GM23338 (cell line): ENCODE measurements at regions not wholly inside any gene's neighbourhood (a gene's known extent, or its start where the extent isn't known, plus 50 kb on each side); places are given as distances from the start of the nearest gene placed in this dataset.

Experiments
- ATAC-seq: fragments of 200-7000 bp; cut with Tn5 transposase; 3 replicates; pipeline ENCODE4 v1.9.1; 2020
- DNase-seq: peaks from one replicate; pipeline ENCODE4 v3.0.0-alpha.2; 2015; ENCODE audit warnings: low spot score
- H2AFZ ChIP-seq: fragments of 200-600 bp; sonication (generic); 2 replicates; pipeline ENCODE4 v1.8.0; 2016; ENCODE audit warnings: antibody characterized with exemption, mild to moderate bottlenecking, moderate library complexity
- H3F3A ChIP-seq: fragments of 200-600 bp; sonication (generic); replicated peaks from 2 replicates; pipeline ENCODE4 v1.8.0; 2017; ENCODE audit warnings: antibody characterized with exemption, mixed run types, low read depth
- H3K27ac ChIP-seq: fragments of 200-600 bp; sonication (generic); 2 replicates; pipeline ENCODE4 v1.6.1; 2016; ENCODE audit warnings: low read depth
- H3K27me3 ChIP-seq: fragments of 200-600 bp; sonication (generic); 2 replicates; pipeline ENCODE4 v1.8.0; 2016; ENCODE audit warnings: mild to moderate bottlenecking, mixed run types, moderate library complexity; ENCODE audit not compliant: insufficient read depth
- H3K36me3 ChIP-seq: fragments of 200-600 bp; sonication (generic); 2 replicates; pipeline ENCODE4 v1.8.0; 2016; ENCODE audit warnings: mild to moderate bottlenecking; ENCODE audit not compliant: insufficient read depth
- H3K4me1 ChIP-seq: fragments of 200-600 bp; sonication (generic); 2 replicates; pipeline ENCODE4 v1.8.0; 2016; ENCODE audit warnings: mild to moderate bottlenecking, moderate library complexity; ENCODE audit not compliant: insufficient read depth
- H3K4me2 ChIP-seq: fragments of 200-600 bp; sonication (generic); 2 replicates; pipeline ENCODE4 v1.7.1; 2017; ENCODE audit warnings: mixed run types
- H3K4me3 ChIP-seq: fragments of 200-600 bp; sonication (generic); 2 replicates; pipeline ENCODE4 v1.6.1; 2016; ENCODE audit warnings: mixed run types
- H3K79me2 ChIP-seq: fragments of 200-600 bp; sonication (generic); replicated peaks from 2 replicates; pipeline ENCODE4 v1.8.0; 2017; ENCODE audit warnings: mild to moderate bottlenecking; ENCODE audit not compliant: insufficient read depth
- H3K9me2 ChIP-seq: fragments of 200-600 bp; sonication (generic); 2 replicates; pipeline ENCODE4 v1.8.0; 2017; ENCODE audit not compliant: insufficient read depth
- H4K20me1 ChIP-seq: fragments of 200-600 bp; sonication (generic); replicated peaks from 2 replicates; pipeline ENCODE4 v1.8.0; 2017; ENCODE audit warnings: mild to moderate bottlenecking; ENCODE audit not compliant: insufficient read depth
- H3K27ac Mint-ChIP-seq: 2 replicates; pipeline ENCODE4 v1.8.0; 2020; ENCODE audit warnings: inconsistent platforms, mild to moderate bottlenecking, moderate library complexity, mixed read lengths
- H3K27me3 Mint-ChIP-seq: 3 replicates; pipeline ENCODE4 v1.8.0; 2022; ENCODE audit warnings: low read depth, mild to moderate bottlenecking, moderate library complexity, mixed read lengths, inconsistent platforms; ENCODE audit not compliant: insufficient read depth, poor library complexity
- H3K36me3 Mint-ChIP-seq: 3 replicates; pipeline ENCODE4 v1.8.0; 2021; ENCODE audit warnings: low read depth, mild to moderate bottlenecking, inconsistent platforms, moderate library complexity, mixed read lengths
- H3K4me1 Mint-ChIP-seq: 3 replicates; pipeline ENCODE4 v1.8.0; 2020; ENCODE audit warnings: mild to moderate bottlenecking, inconsistent platforms, mixed read lengths
- H3K4me3 Mint-ChIP-seq: 3 replicates; pipeline ENCODE4 v1.8.0; 2021; ENCODE audit warnings: moderate library complexity, mild to moderate bottlenecking, inconsistent platforms, mixed read lengths
- H3K9me3 Mint-ChIP-seq: 3 replicates; pipeline ENCODE4 v1.8.0; 2020; ENCODE audit warnings: moderate library complexity, mild to moderate bottlenecking, inconsistent platforms, mixed read lengths
- CREB1 ChIP-seq: fragments of 250-450 bp; sonication (Bioruptor Pico); IDR thresholded peaks from 2 replicates; pipeline ENCODE4 v1.5.0; 2020; ENCODE audit warnings: low read depth, mild to moderate bottlenecking, moderate library complexity
- EZH2 ChIP-seq: fragments of 200-600 bp; sonication (generic); IDR thresholded peaks from one replicate; pipeline ENCODE4 v1.8.0; 2017; ENCODE audit warnings: antibody characterized with exemption, mild to moderate bottlenecking, low read depth; ENCODE audit not compliant: unreplicated experiment
- EZH2phosphoT487 ChIP-seq: fragments of 200-600 bp; sonication (generic); IDR thresholded peaks from one replicate; pipeline ENCODE4 v1.8.1; 2018; ENCODE audit warnings: antibody characterized with exemption; ENCODE audit not compliant: unreplicated experiment
- JUNB ChIP-seq: IDR thresholded peaks from one replicate; pipeline ENCODE4 v1.6.1; 2016; ENCODE audit warnings: antibody characterized with exemption; ENCODE audit not compliant: unreplicated experiment
- NANOG ChIP-seq: IDR thresholded peaks from 2 replicates; pipeline ENCODE4 v1.6.1; 2016; ENCODE audit warnings: antibody characterized with exemption, borderline replicate concordance
- POLR2AphosphoS5 ChIP-seq: IDR thresholded peaks from 2 replicates; pipeline ENCODE4 v1.6.1; 2016; ENCODE audit warnings: antibody characterized with exemption, low read depth
- STAT1 ChIP-seq: IDR thresholded peaks from one replicate; pipeline ENCODE4 v1.6.1; 2016; ENCODE audit warnings: antibody characterized with exemption; ENCODE audit not compliant: unreplicated experiment
- ZNF114 ChIP-seq: fragments of 250-450 bp; sonication (Bioruptor Pico); IDR thresholded peaks from 2 replicates; pipeline ENCODE4 v1.5.0; 2020; ENCODE audit warnings: mild to moderate bottlenecking, moderate library complexity
- ZNF331 ChIP-seq: fragments of 250-450 bp; sonication (Bioruptor Pico); IDR thresholded peaks from 2 replicates; pipeline ENCODE4 v1.5.0; 2020; ENCODE audit warnings: low read depth, mild to moderate bottlenecking, moderate library complexity
- TF ChIP-seq, protein P1 (sequence below): IDR thresholded peaks from one replicate; pipeline ENCODE4 v1.6.1; 2018; ENCODE audit warnings: antibody characterized with exemption; ENCODE audit not compliant: unreplicated experiment
- TF ChIP-seq, protein P2 (sequence below): IDR thresholded peaks from 2 replicates; pipeline ENCODE4 v1.6.1; 2016; ENCODE audit warnings: antibody characterized with exemption
- TF ChIP-seq, protein P3 (sequence below): fragments of 250-450 bp; sonication (Bioruptor Pico); IDR thresholded peaks from 2 replicates; pipeline ENCODE4 v1.5.0; 2020; ENCODE audit warnings: mild to moderate bottlenecking, moderate library complexity
- TF ChIP-seq, protein P4 (sequence below), 2 experiments: fragments of 200-600 bp in 1 of 2; sonication (generic) in 1 of 2; conservative IDR thresholded peaks; 2 replicates each; pipeline versions ENCODE4 v1.5.1 to v1.6.1; 2016 to 2017; ENCODE audit warnings: antibody characterized with exemption in 2 of 2, low read depth in 2 of 2, mild to moderate bottlenecking in 2 of 2, moderate library complexity in 1 of 2

DNA sequence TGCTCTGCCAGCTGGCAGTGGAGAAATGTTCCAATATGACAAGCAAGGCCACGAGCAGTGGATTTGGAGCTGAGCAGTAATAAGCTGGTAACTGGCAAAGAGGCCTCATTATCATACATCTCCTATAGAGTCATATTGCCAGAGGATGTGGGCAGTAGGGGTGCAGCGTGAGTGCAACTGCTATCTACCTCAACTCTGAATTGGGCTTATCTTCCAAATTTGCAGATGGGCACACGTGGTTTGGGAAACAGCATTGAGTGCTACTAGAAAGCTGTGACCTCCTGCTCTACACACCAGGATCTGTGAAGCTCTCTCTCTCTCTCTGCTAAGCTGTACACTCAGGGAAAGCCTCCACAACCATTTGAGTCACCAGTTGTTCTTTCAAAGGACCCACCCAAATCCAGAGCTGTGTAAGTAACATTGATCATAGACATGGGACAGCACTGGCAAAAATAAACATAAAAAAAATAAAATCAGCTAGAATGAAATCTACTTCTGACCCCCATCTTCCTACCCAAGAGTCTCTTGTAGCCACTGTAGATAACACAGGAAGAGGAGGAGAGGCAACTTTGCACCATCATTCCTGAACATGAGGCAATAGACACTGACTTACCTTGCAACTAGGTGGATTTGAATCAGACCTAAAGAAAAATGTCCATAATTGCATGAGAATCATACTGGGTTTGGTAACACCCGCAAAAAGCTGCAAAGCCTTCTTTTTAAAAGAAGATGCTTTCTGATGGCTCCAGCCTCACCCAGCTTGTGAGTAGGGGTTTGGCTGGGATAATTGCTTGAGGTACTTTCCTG is 82.9 kb upstream of the THBS1 start:
- H3K27me3 Mint-ChIP-seq, result no peaks in the 10 kb centered on the region
- no peak overlapping the region; the same call in 1 of the 2 replicates for H3K27ac Mint-ChIP-seq
- Histone ChIP-seq H4K20me1 (no peaks in the 10 kb centered on the region), H3K27ac (no peak overlapping the region), H3K79me2 (no peaks in the 10 kb centered on the region), H2AFZ (no peak overlapping the region; the same call in 1 of the 2 replicates), H3K4me1 (no peaks in the 10 kb centered on the region), H3K36me3 (no peaks in the 10 kb centered on the region), H3K27me3 (no peaks in the 10 kb centered on the region), H3F3A (no peaks in the 10 kb centered on the region), H3K4me3 (no peak overlapping the region), H3K9me2 (peaks cover 5% of the 10 kb centered on the region; the same call in 1 of the 2 replicates), H3K4me2 (no peak overlapping the region)
- DNase-seq (no peak), ATAC-seq (no peak)
- no peaks in the 10 kb centered on the region; the same call in 2 of the 3 replicates for H3K4me1 Mint-ChIP-seq
- H3K36me3 Mint-ChIP-seq, result no peaks in the 10 kb centered on the region
- TF ChIP-seq NANOG (no peak), JUNB (no peak), ZNF114 (no peak), ZNF331 (CRISPR knock-in tag) (no peak), EZH2 (no peak), STAT1 (no peak), EZH2phosphoT487 (no peak), POLR2AphosphoS5 (no peak), CREB1 (CRISPR knock-in tag) (no peak)
- TF ChIP-seq, protein P1, sequence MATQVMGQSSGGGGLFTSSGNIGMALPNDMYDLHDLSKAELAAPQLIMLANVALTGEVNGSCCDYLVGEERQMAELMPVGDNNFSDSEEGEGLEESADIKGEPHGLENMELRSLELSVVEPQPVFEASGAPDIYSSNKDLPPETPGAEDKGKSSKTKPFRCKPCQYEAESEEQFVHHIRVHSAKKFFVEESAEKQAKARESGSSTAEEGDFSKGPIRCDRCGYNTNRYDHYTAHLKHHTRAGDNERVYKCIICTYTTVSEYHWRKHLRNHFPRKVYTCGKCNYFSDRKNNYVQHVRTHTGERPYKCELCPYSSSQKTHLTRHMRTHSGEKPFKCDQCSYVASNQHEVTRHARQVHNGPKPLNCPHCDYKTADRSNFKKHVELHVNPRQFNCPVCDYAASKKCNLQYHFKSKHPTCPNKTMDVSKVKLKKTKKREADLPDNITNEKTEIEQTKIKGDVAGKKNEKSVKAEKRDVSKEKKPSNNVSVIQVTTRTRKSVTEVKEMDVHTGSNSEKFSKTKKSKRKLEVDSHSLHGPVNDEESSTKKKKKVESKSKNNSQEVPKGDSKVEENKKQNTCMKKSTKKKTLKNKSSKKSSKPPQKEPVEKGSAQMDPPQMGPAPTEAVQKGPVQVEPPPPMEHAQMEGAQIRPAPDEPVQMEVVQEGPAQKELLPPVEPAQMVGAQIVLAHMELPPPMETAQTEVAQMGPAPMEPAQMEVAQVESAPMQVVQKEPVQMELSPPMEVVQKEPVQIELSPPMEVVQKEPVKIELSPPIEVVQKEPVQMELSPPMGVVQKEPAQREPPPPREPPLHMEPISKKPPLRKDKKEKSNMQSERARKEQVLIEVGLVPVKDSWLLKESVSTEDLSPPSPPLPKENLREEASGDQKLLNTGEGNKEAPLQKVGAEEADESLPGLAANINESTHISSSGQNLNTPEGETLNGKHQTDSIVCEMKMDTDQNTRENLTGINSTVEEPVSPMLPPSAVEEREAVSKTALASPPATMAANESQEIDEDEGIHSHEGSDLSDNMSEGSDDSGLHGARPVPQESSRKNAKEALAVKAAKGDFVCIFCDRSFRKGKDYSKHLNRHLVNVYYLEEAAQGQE, result no peak
- TF ChIP-seq, protein P2, sequence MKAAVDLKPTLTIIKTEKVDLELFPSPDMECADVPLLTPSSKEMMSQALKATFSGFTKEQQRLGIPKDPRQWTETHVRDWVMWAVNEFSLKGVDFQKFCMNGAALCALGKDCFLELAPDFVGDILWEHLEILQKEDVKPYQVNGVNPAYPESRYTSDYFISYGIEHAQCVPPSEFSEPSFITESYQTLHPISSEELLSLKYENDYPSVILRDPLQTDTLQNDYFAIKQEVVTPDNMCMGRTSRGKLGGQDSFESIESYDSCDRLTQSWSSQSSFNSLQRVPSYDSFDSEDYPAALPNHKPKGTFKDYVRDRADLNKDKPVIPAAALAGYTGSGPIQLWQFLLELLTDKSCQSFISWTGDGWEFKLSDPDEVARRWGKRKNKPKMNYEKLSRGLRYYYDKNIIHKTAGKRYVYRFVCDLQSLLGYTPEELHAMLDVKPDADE, result no peak
- TF ChIP-seq, protein P3, sequence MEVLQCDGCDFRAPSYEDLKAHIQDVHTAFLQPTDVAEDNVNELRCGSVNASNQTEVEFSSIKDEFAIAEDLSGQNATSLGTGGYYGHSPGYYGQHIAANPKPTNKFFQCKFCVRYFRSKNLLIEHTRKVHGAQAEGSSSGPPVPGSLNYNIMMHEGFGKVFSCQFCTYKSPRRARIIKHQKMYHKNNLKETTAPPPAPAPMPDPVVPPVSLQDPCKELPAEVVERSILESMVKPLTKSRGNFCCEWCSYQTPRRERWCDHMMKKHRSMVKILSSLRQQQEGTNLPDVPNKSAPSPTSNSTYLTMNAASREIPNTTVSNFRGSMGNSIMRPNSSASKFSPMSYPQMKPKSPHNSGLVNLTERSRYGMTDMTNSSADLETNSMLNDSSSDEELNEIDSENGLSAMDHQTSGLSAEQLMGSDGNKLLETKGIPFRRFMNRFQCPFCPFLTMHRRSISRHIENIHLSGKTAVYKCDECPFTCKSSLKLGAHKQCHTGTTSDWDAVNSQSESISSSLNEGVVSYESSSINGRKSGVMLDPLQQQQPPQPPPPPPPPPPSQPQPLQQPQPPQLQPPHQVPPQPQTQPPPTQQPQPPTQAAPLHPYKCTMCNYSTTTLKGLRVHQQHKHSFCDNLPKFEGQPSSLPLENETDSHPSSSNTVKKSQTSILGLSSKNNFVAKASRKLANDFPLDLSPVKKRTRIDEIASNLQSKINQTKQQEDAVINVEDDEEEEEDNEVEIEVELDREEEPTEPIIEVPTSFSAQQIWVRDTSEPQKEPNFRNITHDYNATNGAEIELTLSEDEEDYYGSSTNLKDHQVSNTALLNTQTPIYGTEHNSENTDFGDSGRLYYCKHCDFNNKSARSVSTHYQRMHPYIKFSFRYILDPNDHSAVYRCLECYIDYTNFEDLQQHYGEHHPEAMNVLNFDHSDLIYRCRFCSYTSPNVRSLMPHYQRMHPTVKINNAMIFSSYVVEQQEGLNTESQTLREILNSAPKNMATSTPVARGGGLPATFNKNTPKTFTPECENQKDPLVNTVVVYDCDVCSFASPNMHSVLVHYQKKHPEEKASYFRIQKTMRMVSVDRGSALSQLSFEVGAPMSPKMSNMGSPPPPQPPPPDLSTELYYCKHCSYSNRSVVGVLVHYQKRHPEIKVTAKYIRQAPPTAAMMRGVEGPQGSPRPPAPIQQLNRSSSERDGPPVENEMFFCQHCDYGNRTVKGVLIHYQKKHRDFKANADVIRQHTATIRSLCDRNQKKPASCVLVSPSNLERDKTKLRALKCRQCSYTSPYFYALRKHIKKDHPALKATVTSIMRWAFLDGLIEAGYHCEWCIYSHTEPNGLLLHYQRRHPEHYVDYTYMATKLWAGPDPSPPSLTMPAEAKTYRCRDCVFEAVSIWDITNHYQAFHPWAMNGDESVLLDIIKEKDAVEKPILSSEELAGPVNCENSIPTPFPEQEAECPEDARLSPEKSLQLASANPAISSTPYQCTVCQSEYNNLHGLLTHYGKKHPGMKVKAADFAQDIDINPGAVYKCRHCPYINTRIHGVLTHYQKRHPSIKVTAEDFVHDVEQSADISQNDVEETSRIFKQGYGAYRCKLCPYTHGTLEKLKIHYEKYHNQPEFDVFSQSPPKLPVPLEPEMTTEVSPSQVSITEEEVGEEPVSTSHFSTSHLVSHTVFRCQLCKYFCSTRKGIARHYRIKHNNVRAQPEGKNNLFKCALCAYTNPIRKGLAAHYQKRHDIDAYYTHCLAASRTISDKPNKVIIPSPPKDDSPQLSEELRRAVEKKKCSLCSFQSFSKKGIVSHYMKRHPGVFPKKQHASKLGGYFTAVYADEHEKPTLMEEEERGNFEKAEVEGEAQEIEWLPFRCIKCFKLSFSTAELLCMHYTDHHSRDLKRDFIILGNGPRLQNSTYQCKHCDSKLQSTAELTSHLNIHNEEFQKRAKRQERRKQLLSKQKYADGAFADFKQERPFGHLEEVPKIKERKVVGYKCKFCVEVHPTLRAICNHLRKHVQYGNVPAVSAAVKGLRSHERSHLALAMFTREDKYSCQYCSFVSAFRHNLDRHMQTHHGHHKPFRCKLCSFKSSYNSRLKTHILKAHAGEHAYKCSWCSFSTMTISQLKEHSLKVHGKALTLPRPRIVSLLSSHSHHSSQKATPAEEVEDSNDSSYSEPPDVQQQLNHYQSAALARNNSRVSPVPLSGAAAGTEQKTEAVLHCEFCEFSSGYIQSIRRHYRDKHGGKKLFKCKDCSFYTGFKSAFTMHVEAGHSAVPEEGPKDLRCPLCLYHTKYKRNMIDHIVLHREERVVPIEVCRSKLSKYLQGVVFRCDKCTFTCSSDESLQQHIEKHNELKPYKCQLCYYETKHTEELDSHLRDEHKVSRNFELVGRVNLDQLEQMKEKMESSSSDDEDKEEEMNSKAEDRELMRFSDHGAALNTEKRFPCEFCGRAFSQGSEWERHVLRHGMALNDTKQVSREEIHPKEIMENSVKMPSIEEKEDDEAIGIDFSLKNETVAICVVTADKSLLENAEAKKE (CRISPR knock-in tag), result no peak
- TF ChIP-seq, protein P4, sequence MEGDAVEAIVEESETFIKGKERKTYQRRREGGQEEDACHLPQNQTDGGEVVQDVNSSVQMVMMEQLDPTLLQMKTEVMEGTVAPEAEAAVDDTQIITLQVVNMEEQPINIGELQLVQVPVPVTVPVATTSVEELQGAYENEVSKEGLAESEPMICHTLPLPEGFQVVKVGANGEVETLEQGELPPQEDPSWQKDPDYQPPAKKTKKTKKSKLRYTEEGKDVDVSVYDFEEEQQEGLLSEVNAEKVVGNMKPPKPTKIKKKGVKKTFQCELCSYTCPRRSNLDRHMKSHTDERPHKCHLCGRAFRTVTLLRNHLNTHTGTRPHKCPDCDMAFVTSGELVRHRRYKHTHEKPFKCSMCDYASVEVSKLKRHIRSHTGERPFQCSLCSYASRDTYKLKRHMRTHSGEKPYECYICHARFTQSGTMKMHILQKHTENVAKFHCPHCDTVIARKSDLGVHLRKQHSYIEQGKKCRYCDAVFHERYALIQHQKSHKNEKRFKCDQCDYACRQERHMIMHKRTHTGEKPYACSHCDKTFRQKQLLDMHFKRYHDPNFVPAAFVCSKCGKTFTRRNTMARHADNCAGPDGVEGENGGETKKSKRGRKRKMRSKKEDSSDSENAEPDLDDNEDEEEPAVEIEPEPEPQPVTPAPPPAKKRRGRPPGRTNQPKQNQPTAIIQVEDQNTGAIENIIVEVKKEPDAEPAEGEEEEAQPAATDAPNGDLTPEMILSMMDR (conservative IDR thresholded peaks at IDR 0.05; ENCODE audit: low read depth in 2 of 2), result no peak
- H3K4me3 Mint-ChIP-seq, result no peak overlapping the region
- H3K9me3 Mint-ChIP-seq, result no peaks in the 10 kb centered on the region; the same call in 2 of the 3 replicates
